ENCODE measurements at regions not wholly inside any gene's neighbourhood (a gene's known extent, or its start where the extent isn't known, plus 50 kb on each side); places are given as distances from the start of the nearest gene placed in this dataset.

DNA sequence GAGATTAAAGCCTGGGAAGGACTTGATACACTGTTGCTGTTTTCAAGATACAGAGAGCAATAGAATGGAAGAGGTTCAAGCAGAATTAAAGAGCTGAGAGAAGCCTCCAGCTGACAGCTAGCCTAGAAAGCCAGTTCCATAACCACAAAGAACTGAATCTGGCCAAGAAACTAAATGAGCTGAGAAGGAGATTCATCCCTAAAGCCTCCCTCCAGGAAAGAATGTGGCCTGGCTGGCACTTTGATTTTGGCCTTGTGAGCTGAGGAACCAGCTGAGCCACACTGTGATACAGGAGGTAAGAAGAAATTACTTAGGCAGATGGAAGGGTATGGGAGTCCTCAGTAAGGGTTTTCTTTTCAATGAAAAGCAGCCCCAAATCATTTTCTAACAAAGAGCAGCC, 324.1 kb downstream of the PHF14 start:
- no peak overlapping the region for H3K4me3 ChIP-seq (ENCODE audit: control insufficient read depth, low read depth, low read length)
- no peak for DNase-seq (ENCODE audit: low read depth)
- no peak for TF ChIP-seq CTCF (IDR thresholded peaks at IDR 0.05; ENCODE audit: control insufficient read depth, insufficient read depth, low read depth, low read length, missing control alignments)

DNA sequence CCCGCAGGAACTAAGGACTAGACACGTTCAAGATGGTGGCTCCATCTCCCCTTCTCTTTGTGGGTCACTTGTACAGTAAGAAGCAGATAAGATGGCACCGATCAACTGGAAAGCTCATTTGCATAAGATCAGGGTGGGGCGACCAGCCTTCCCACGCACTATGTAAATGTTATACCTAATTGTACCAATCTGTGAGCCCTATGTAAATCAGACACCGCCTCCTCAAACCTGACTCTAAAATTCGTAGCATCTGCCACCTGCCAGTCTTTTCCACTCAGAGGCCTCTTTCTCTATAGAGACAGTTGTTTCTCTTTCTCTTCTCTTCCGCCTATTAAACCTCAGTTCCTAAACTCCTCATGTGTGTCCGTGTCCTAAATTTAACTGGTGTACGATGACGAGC, 324.5 kb downstream of the PHF14 start:
- DNase-seq (ENCODE audit: low read depth) = no peak
- H3K4me3 ChIP-seq (ENCODE audit: control insufficient read depth, low read depth, low read length) = no peak overlapping the region
- no peak for TF ChIP-seq CTCF (IDR thresholded peaks at IDR 0.05; ENCODE audit: control insufficient read depth, insufficient read depth, low read depth, low read length, missing control alignments)

DNA sequence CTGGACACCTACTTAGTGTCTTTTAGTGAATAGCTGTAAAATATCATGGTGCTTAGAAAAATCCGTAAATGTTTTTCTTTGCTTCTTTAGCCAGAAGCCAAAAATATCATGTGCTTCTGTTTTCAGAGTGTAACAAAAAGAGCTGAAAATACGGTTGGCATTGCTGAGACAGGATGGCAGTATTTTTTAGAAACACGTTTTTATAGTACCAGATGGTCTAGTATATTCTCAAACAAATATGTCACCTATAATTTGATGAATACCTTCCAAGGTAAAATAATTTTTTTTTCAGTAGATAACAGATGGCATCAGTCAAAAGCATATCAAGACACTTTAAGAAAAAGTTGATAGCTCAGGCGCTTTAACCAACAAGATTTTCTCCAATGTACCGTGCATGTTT, 326.6 kb downstream of the PHF14 start:
- no peak for TF ChIP-seq CTCF (IDR thresholded peaks at IDR 0.05; ENCODE audit: control insufficient read depth, insufficient read depth, low read depth, low read length, missing control alignments)
- no peak overlapping the region for H3K4me3 ChIP-seq (ENCODE audit: control insufficient read depth, low read depth, low read length)
- no peak for DNase-seq (ENCODE audit: low read depth)

- no peak overlapping the region for H3K4me3 ChIP-seq (ENCODE audit: control insufficient read depth, low read depth, low read length)
- DNase-seq (ENCODE audit: low read depth) = no peak
- TF ChIP-seq CTCF (IDR thresholded peaks at IDR 0.05; ENCODE audit: control insufficient read depth, insufficient read depth, low read depth, low read length, missing control alignments) = no peak
Observed at GRCh38 chr7:11302121-11302520, 328.4 kb downstream of the PHF14 start.

DNA sequence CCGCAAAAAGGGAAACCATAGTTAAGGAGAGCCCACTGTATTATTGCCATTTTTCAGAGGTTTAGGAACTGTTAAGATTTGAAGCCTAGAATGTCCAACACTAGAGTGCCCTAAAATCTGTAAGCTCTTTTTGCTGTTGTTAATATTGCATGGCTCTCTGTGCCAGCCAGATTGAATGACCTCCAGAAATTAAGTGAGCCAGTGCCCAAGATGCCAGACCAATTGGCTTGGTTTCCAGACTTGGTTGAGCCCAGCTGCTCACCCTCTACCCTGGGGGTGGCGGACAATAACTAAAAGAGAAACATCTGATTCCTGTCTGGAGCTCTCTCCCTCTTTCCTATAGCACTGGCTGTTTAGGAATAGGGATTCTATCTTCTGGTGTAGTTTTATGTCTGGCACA, 340.1 kb downstream of the PHF14 start:
- no peak for TF ChIP-seq CTCF (IDR thresholded peaks at IDR 0.05; ENCODE audit: control insufficient read depth, insufficient read depth, low read depth, low read length, missing control alignments)
- no peak overlapping the region for H3K4me3 ChIP-seq (ENCODE audit: control insufficient read depth, low read depth, low read length)
- no peak for DNase-seq (ENCODE audit: low read depth)

DNA sequence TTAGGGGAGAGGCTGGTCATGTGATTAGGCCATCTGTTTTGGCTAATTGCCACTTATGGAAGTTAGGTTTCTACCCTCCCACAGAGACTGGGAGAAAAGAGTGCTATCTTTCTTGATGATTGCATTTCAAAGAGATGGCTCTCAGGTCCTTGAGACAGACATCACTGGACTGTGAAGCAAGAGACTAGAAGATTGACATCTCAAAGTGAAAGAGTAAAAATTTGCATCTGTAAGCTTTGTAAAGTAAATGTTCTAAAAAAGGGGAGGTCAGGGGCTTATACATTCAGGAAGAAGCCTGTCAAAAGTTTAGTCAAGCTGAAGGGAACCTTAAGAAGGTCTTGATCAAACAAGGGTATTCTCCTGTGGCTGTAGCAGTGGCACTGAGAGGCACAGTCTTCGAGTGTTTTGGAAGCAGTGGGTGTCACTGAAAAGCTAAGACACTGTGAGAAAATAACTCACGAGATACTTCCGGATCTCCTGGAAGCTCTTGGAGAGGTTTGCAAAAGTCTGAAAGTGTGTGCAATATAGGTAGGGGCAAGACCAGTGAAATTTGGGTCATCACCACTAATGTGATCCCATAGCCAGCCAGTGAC, 342.1 kb downstream of the PHF14 start:
- TF ChIP-seq CTCF (IDR thresholded peaks at IDR 0.05; ENCODE audit: control insufficient read depth, insufficient read depth, low read depth, low read length, missing control alignments) = no peak
- DNase-seq (ENCODE audit: low read depth) = no peak

GRCh38 chr7:11317766-11318165, 344.1 kb downstream of the PHF14 start:
- DNase-seq (ENCODE audit: low read depth) = no peak
- TF ChIP-seq CTCF (IDR thresholded peaks at IDR 0.05; ENCODE audit: control insufficient read depth, insufficient read depth, low read depth, low read length, missing control alignments) = no peak
- H3K4me3 ChIP-seq (ENCODE audit: control insufficient read depth, low read depth, low read length) = no peak overlapping the region

More for the DNA sequence above, 342.1 kb downstream of the PHF14 start:
- no peak overlapping the region for H3K4me3 ChIP-seq (ENCODE audit: control insufficient read depth, low read depth, low read length)
